ENCODE measurements at regions not wholly inside any gene's neighbourhood (a gene's known extent, or its start where the extent isn't known, plus 50 kb on each side); places are given as distances from the start of the nearest gene placed in this dataset.
A peak's percentile ranks its signal among the peaks of the same experiment; 100 is the strongest.

DNA sequence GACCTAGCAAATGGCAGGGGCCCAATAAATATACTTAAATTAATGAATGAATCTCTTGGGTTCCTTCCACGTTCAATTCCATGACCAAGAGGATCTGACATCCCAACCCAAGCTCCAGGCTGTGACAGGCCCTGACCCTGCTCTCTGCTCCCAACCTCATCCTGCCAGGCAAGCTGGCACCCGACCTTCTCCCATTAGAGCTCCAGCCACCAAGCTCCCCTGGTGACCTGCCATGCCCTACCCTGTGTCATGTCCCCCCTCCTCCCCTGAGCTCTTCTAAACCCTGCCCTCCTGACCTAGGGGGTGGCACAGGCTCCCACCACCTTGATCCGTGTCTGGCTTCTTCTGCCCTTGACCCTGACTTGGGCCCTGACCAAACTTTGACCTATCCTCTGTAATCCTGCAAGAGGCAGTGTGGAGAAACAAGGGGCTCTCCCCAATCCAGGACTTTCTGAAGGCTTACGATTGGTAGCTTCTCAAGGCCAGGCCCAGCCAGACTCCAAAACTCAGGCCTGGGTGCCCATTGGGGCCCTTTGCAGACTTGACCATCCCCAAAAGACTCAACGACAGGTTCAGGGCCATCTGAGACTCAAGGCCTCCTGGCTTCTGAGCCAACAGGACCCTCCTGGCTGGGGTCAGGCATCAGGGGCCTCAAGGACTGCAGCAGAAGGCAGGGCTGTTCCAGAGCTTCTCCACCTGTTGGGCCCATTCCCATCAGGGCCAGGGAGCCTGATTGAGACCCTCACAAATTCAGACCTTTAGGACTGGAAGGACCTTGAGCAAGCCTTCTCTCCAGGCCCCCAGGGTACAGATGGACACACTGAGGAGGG, 249.0 kb downstream of the PTPRU start:
- peak in 1 of 2 donors; percentile 44 for DNase-seq
- no peaks in the 10 kb centered on the region for H3K4me1 ChIP-seq
- H3K27ac ChIP-seq: no peak overlapping the region
- H3K27me3 ChIP-seq: peaks cover 0 to 30% of the 10 kb centered on the region in 2 donors
- intact Hi-C loops (cut with DNase I; ENCODE audit: low total_unique reads): no loop called here
- peaks cover 0 to 5% (median 0%) of the 10 kb centered on the region in 3 donors for H3K9me3 ChIP-seq
- no peak overlapping the region for H3K4me3 ChIP-seq
- no peaks in the 10 kb centered on the region for H3K36me3 ChIP-seq
- TF ChIP-seq, protein P1, sequence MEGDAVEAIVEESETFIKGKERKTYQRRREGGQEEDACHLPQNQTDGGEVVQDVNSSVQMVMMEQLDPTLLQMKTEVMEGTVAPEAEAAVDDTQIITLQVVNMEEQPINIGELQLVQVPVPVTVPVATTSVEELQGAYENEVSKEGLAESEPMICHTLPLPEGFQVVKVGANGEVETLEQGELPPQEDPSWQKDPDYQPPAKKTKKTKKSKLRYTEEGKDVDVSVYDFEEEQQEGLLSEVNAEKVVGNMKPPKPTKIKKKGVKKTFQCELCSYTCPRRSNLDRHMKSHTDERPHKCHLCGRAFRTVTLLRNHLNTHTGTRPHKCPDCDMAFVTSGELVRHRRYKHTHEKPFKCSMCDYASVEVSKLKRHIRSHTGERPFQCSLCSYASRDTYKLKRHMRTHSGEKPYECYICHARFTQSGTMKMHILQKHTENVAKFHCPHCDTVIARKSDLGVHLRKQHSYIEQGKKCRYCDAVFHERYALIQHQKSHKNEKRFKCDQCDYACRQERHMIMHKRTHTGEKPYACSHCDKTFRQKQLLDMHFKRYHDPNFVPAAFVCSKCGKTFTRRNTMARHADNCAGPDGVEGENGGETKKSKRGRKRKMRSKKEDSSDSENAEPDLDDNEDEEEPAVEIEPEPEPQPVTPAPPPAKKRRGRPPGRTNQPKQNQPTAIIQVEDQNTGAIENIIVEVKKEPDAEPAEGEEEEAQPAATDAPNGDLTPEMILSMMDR (IDR thresholded peaks at IDR 0.05): no peak

DNA sequence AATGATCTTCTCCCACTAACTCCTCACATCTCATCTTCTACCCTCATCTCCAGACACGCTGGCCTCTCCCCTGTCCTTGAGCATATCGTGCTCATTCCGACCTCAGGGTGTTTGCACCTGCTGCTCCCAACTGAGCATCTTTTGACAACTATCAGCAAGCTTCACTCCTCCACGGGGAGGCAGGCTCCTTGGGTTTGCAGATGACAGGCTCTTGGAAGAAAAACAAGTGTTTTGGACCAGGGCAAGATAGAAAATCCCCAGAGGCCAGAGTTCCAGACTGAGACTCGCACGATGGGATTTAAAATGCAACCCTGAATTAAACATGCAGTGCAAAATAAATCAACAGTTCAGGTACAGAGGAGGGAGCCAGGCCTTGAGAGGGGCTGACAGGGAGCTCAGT, 246.7 kb downstream of the PTPRU start:
- intact Hi-C loops (cut with DNase I; ENCODE audit: low total_unique reads): no loop called here
- Histone ChIP-seq H3K36me3 (no peaks in the 10 kb centered on the region), H3K9me3 (peaks cover 0 to 5% (median 0%) of the 10 kb centered on the region in 3 donors), H3K4me1 (no peaks in the 10 kb centered on the region), H3K27me3 (peaks cover 0 to 35% of the 10 kb centered on the region in 2 donors), H3K4me3 (no peak overlapping the region), H3K27ac (no peak overlapping the region)
- TF ChIP-seq, protein P1 (IDR thresholded peaks at IDR 0.05): no peak
- DNase-seq: peak in 1 of 2 donors; percentile 24

DNA sequence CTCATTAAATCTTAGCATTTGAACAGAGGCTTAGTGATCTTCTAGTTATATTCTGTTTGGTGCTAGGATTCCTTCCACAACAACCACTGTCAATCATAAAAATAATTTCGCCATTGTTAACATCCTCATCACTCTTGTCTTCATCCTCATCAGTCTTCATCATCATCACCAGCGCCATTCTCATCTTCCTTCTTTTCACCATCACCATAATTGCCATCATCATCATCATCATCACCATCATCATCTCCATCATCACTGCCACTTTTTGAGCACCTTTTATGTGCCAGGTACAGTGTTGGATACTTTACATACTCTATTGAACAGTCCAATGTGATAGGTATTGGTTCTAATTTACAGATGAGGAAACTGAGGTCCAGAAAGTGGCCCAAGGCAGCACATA, 245.7 kb downstream of the PTPRU start:
- Histone ChIP-seq H3K4me3 (no peak overlapping the region), H3K36me3 (no peaks in the 10 kb centered on the region), H3K4me1 (no peaks in the 10 kb centered on the region), H3K27ac (no peak overlapping the region), H3K9me3 (peaks cover 0 to 5% (median 0%) of the 10 kb centered on the region in 3 donors), H3K27me3 (peaks cover 0 to 35% of the 10 kb centered on the region in 2 donors)
- intact Hi-C loops (cut with DNase I; ENCODE audit: low total_unique reads): no loop called here
- TF ChIP-seq, protein P1 (IDR thresholded peaks at IDR 0.05): no peak
- no peak for DNase-seq

DNA sequence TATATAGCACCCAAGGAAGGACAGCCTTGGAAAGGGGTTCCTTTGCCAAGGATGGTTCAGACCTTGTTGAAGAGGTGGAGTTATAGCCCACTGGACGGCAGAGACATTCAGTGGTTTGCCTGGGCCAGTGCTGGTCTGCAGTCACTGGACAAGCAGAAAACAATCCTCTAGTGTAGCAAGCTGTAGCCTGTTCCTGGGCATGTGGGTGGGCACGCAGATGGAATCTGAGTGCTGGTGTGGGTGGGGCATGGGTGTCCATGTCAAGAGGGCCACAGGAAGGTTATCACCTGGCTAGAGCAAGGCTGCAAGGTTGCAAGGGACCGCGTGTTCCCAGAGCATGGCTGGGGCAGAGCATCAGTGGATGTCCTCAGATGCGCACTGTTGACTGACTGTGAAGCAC, 244.7 kb downstream of the PTPRU start:
- H3K27ac ChIP-seq: no peak overlapping the region
- no peak overlapping the region for H3K4me3 ChIP-seq
- no peaks in the 10 kb centered on the region for H3K4me1 ChIP-seq
- intact Hi-C loops (cut with DNase I; ENCODE audit: low total_unique reads): no loop called here
- TF ChIP-seq, protein P1 (IDR thresholded peaks at IDR 0.05): no peak
- peaks cover 0 to 35% of the 10 kb centered on the region in 2 donors for H3K27me3 ChIP-seq
- no peaks in the 10 kb centered on the region for H3K36me3 ChIP-seq
- DNase-seq: no peak
- H3K9me3 ChIP-seq: peaks cover 0 to 5% (median 0%) of the 10 kb centered on the region in 3 donors

DNA sequence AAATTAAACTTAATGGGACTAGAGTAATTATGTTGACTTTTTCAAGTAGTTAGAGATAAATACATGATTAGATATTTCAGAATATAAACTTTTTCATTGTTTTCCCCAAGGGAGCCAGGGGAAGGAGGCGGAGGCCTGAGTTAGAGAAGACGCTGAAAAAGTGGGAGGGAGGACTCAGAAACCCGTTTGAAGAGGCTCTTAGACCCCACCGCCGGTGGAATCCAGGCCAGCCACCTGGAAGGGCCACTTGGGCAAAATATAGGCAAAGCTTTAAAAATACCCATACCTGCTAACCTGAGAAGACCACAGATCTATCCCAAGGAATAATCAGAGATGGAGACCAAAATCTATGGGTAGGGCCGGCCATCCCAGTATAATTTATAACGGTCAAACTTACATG, 242.6 kb downstream of the PTPRU start:
- Histone ChIP-seq H3K4me1 (no peaks in the 10 kb centered on the region), H3K36me3 (no peaks in the 10 kb centered on the region), H3K27me3 (peaks cover 0 to 51% of the 10 kb centered on the region in 2 donors), H3K27ac (no peak overlapping the region), H3K4me3 (no peak overlapping the region), H3K9me3 (peaks cover 0 to 5% (median 0%) of the 10 kb centered on the region in 3 donors)
- DNase-seq: no peak
- intact Hi-C loops (cut with DNase I; ENCODE audit: low total_unique reads): no loop called here
- TF ChIP-seq, protein P1 (IDR thresholded peaks at IDR 0.05): no peak

Data from tibial artery (tissue), 4 donors.